ENCODE measurements at regions not wholly inside any gene's neighbourhood (a gene's known extent, or its start where the extent isn't known, plus 50 kb on each side); places are given as distances from the start of the nearest gene placed in this dataset.

- no peak for TF ChIP-seq GATA2 (IDR thresholded peaks at IDR 0.05; ENCODE audit: low read depth, low read length)
- TF ChIP-seq GATA3 (IDR thresholded peaks at IDR 0.05; ENCODE audit: low read depth, low read length), result no peak
These were observed 52.6 kb upstream of the ZFP42 start for GRCh38 chr4:187942968-187943367.

DNA sequence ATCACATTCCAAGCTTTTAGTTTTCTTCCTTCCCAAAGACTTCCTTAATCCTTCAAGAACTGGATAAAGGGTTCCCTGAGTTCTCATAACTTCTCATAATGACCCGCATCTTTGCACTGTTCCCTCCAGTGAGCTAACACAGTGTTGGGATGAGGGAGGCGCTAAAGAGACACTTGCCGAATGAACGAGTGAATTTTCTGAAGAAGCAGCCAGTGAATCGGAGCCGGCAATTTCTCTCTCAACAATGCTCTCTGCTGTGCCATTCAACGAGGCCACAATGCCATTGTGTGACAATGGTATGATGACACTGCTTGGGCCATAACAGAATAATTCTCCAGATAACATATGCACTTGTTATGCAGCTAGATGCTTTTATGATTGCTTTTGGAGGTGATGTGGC is 51.4 kb upstream of the ZFP42 start:
- TF ChIP-seq GATA3 (IDR thresholded peaks at IDR 0.05; ENCODE audit: low read depth, low read length) (no peak), GATA2 (IDR thresholded peaks at IDR 0.05; ENCODE audit: low read depth, low read length) (no peak)
